ENCODE measurements at regions not wholly inside any gene's neighbourhood (a gene's known extent, or its start where the extent isn't known, plus 50 kb on each side); places are given as distances from the start of the nearest gene placed in this dataset.
"Not testable (repeated sequence)": the region's sequence is repeated elsewhere in the genome, so short reads cannot be mapped to it uniquely, and the experiment has no call there.

DNA sequence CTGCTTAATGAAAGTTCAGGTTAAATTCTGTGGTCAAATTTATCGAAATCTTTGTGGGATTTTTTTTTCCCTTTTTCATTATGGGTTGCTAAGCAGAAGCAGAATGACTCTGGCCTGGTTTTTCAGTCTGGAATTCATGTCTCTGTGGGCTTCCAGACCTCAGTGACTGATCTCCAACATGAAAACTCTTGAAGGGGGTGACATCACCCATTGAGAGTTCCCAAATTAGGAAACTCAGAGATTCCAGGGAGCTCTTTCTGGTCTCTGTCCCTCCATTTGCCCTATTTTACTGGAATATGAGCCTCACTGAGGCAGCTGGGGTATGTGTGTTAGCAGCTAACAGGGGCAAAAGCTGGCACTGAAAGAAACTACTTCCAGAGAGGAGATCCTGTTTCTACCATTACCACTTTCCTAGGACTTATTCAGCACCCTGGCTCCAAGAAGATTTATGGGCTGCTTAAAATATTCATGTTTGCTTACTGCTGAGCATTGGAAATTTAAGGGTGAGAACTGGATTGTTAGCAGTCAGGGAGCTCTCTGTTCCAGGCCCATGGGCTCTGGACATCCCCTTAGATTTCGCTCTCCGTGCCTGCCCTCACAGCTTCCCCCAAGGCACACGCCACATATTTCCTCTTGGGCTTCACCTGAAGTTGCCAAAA lies 203.4 kb upstream of the SPAG17 start:
- Histone ChIP-seq H3K36me3 (ENCODE audit: control insufficient read depth, low read length) (no peaks in the 10 kb centered on the region), H3K9me3 (ENCODE audit: control insufficient read depth, insufficient read depth, low read length) (no peaks in the 10 kb centered on the region), H3K9me2 (replicated peaks; ENCODE audit: control insufficient read depth, low read length) (no peaks in the 10 kb centered on the region), H3K79me2 (ENCODE audit: control insufficient read depth, low read length) (no peaks in the 10 kb centered on the region), H3K27me3 (ENCODE audit: control insufficient read depth, low read length) (no peaks in the 10 kb centered on the region), H4K20me1 (ENCODE audit: control insufficient read depth, insufficient read depth, low read depth, low read length) (no peaks in the 10 kb centered on the region), H3K4me2 (ENCODE audit: low read length) (no peak overlapping the region), H3F3A (ENCODE audit: control insufficient read depth, insufficient read depth) (no peaks in the 10 kb centered on the region), H3K27ac (ENCODE audit: low read depth, low read length) (no peak overlapping the region), H3K4me1 (ENCODE audit: control insufficient read depth, low read length) (no peaks in the 10 kb centered on the region), H3K4me3 (ENCODE audit: low read length) (no peak overlapping the region)
- TF ChIP-seq, protein P1, sequence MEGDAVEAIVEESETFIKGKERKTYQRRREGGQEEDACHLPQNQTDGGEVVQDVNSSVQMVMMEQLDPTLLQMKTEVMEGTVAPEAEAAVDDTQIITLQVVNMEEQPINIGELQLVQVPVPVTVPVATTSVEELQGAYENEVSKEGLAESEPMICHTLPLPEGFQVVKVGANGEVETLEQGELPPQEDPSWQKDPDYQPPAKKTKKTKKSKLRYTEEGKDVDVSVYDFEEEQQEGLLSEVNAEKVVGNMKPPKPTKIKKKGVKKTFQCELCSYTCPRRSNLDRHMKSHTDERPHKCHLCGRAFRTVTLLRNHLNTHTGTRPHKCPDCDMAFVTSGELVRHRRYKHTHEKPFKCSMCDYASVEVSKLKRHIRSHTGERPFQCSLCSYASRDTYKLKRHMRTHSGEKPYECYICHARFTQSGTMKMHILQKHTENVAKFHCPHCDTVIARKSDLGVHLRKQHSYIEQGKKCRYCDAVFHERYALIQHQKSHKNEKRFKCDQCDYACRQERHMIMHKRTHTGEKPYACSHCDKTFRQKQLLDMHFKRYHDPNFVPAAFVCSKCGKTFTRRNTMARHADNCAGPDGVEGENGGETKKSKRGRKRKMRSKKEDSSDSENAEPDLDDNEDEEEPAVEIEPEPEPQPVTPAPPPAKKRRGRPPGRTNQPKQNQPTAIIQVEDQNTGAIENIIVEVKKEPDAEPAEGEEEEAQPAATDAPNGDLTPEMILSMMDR (IDR thresholded peaks at IDR 0.05; ENCODE audit: low read depth, low read length, poor library complexity, severe bottlenecking) = no peak
- no peak for TF ChIP-seq EZH2phosphoT487 (IDR thresholded peaks at IDR 0.05; ENCODE audit: borderline replicate concordance, low read length)

DNA sequence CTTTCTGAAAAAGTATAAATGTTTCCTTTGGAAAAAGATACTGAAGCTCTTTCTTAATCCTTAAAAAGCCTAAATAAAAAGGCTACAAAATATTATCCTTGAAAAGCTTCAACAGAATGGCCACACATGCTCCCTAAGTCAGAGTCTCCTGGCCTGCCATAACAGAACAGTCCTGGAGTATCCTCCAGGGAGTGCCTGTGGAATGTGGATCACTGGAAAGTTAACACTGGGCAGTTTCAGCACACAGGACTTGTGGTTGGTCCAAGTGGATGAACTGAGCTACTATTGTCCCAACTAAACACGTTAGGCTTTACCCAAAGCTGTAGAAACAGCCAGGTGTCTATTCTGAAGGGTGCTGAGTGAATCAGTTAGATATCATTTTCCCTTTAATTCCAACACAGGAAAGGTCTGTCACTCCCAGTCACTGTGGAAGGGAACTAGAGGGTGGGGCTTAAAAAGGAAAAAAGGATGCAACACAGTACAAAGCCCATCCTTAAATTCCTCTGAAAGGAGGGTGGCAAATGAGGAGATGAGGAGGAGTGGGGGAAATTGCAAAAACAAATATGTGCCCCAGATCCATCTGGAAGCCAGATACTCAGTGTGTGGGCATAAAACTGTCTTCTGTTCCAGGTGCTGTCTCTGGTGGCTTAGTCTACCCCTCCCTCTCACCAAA lies 196.3 kb upstream of the SPAG17 start:
- no peaks in the 10 kb centered on the region for H3K9me2 ChIP-seq (replicated peaks; ENCODE audit: control insufficient read depth, low read length)
- H3K4me1 ChIP-seq (ENCODE audit: control insufficient read depth, low read length) = no peaks in the 10 kb centered on the region
- H4K20me1 ChIP-seq (ENCODE audit: control insufficient read depth, insufficient read depth, low read depth, low read length) = no peaks in the 10 kb centered on the region
- H3K9me3 ChIP-seq (ENCODE audit: control insufficient read depth, insufficient read depth, low read length) = no peaks in the 10 kb centered on the region
- no peaks in the 10 kb centered on the region for H3K27me3 ChIP-seq (ENCODE audit: control insufficient read depth, low read length)
- H3K27ac ChIP-seq (ENCODE audit: low read depth, low read length) = no peak overlapping the region
- no peak overlapping the region for H3K4me2 ChIP-seq (ENCODE audit: low read length)
- TF ChIP-seq, protein P1 (IDR thresholded peaks at IDR 0.05; ENCODE audit: low read depth, low read length, poor library complexity, severe bottlenecking) = no peak
- TF ChIP-seq EZH2phosphoT487 (IDR thresholded peaks at IDR 0.05; ENCODE audit: borderline replicate concordance, low read length) = no peak
- no peaks in the 10 kb centered on the region for H3F3A ChIP-seq (ENCODE audit: control insufficient read depth, insufficient read depth)
- H3K4me3 ChIP-seq (ENCODE audit: low read length) = no peak overlapping the region
- H3K36me3 ChIP-seq (ENCODE audit: control insufficient read depth, low read length) = no peaks in the 10 kb centered on the region
- H3K79me2 ChIP-seq (ENCODE audit: control insufficient read depth, low read length) = no peaks in the 10 kb centered on the region

DNA sequence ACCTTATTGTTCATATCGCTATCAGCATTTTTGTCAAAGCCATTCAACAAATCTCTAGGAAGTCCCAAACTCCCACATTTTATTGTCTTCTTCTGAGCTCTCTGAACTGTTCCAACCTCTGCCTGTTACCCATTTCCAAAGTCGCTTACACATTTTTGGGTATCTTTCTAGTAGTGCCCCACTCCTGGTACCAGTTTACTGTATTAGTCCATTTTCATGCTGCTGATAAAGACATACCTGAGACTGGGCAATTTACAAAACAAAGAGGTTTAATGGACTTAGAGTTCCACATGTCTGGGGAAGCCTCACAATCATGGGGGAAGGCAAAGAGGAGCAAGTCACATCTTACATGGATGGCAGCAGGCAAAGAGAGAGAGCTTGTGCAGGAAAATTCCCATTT lies 192.2 kb upstream of the SPAG17 start:
- H3K9me3 ChIP-seq (ENCODE audit: control insufficient read depth, insufficient read depth, low read length); H3K4me1 ChIP-seq (ENCODE audit: control insufficient read depth, low read length); H3K36me3 ChIP-seq (ENCODE audit: control insufficient read depth, low read length); H4K20me1 ChIP-seq (ENCODE audit: control insufficient read depth, insufficient read depth, low read depth, low read length); H3K79me2 ChIP-seq (ENCODE audit: control insufficient read depth, low read length); H3K4me2 ChIP-seq (ENCODE audit: low read length); H3K27me3 ChIP-seq (ENCODE audit: control insufficient read depth, low read length); H3F3A ChIP-seq (ENCODE audit: control insufficient read depth, insufficient read depth); H3K27ac ChIP-seq (ENCODE audit: low read depth, low read length); H3K4me3 ChIP-seq (ENCODE audit: low read length); H3K9me2 ChIP-seq (replicated peaks; ENCODE audit: control insufficient read depth, low read length): not testable (repeated sequence)

GRCh38 chr1:118371612-118372011 lies 186.6 kb upstream of the SPAG17 start:
- H3F3A ChIP-seq (ENCODE audit: control insufficient read depth, insufficient read depth) = no peaks in the 10 kb centered on the region
- no peak for TF ChIP-seq EZH2phosphoT487 (IDR thresholded peaks at IDR 0.05; ENCODE audit: borderline replicate concordance, low read length)
- H3K36me3 ChIP-seq (ENCODE audit: control insufficient read depth, low read length) = no peaks in the 10 kb centered on the region
- H4K20me1 ChIP-seq (ENCODE audit: control insufficient read depth, insufficient read depth, low read depth, low read length) = no peaks in the 10 kb centered on the region
- no peak overlapping the region for H3K4me3 ChIP-seq (ENCODE audit: low read length)
- H3K4me2 ChIP-seq (ENCODE audit: low read length) = no peak overlapping the region
- no peak overlapping the region for H3K27ac ChIP-seq (ENCODE audit: low read depth, low read length)
- H3K27me3 ChIP-seq (ENCODE audit: control insufficient read depth, low read length) = no peaks in the 10 kb centered on the region
- no peaks in the 10 kb centered on the region for H3K9me2 ChIP-seq (replicated peaks; ENCODE audit: control insufficient read depth, low read length)
- H3K9me3 ChIP-seq (ENCODE audit: control insufficient read depth, insufficient read depth, low read length) = no peaks in the 10 kb centered on the region
- H3K79me2 ChIP-seq (ENCODE audit: control insufficient read depth, low read length) = no peaks in the 10 kb centered on the region
- H3K4me1 ChIP-seq (ENCODE audit: control insufficient read depth, low read length) = no peaks in the 10 kb centered on the region
